Keratinocyte (primary cell): ENCODE measurements at regions not wholly inside any gene's neighbourhood (a gene's known extent, or its start where the extent isn't known, plus 50 kb on each side); places are given as distances from the start of the nearest gene placed in this dataset.

Source experiments
- DNase-seq: peaks from one replicate; pipeline ENCODE4 v3.0.0-alpha.2; 2011; ENCODE audit warnings: low read depth, missing footprints, low spot score
- FAIRE-seq: peaks from 2 replicates; lab custom pipeline; 2011; peaks lifted over from hg19 to GRCh38; lab: Jason Lieb, UNC
- H2AFZ ChIP-seq: 2 replicates; pipeline ENCODE4 v1.6.0; 2012; ENCODE audit warnings: low read length, control low read depth, inconsistent platforms; ENCODE audit not compliant: control insufficient read depth
- H3K27ac ChIP-seq: 2 replicates; pipeline ENCODE4 v1.5.1; 2011; ENCODE audit warnings: low read length; ENCODE audit not compliant: control insufficient read depth, insufficient read depth
- H3K27me3 ChIP-seq: 3 replicates; pipeline ENCODE4 v1.6.0; 2011; ENCODE audit warnings: low read length; ENCODE audit not compliant: control insufficient read depth, insufficient read depth; ENCODE audit errors: extremely low read depth
- H3K36me3 ChIP-seq, 2 experiments: 2 replicates in 1 of 2; 3 replicates in 1 of 2; pipeline ENCODE4 v1.5.1; 2011; ENCODE audit warnings: low read length in 2 of 2, mild to moderate bottlenecking in 1 of 2; ENCODE audit not compliant: control insufficient read depth in 2 of 2, insufficient read depth in 2 of 2; ENCODE audit errors: extremely low read depth in 1 of 2
- H3K4me1 ChIP-seq: 3 replicates; pipeline ENCODE4 v1.5.1; 2011; ENCODE audit warnings: low read length; ENCODE audit not compliant: control insufficient read depth, insufficient read depth; ENCODE audit errors: extremely low read depth
- H3K4me2 ChIP-seq: 3 replicates; pipeline ENCODE4 v1.6.0; 2011; ENCODE audit warnings: low read depth, low read length; ENCODE audit not compliant: control insufficient read depth, insufficient read depth; ENCODE audit errors: extremely low read depth
- H3K4me3 ChIP-seq, 3 experiments: fragments of 200-600 bp in 1 of 3; sonication (generic) in 1 of 3; 2 replicates in 2 of 3; 3 replicates in 1 of 3; pipeline ENCODE4 v1.5.1; 2011 to 2016; ENCODE audit warnings: low read length in 3 of 3, mild to moderate bottlenecking in 3 of 3, control low read depth in 2 of 3, inconsistent platforms in 1 of 3, low read depth in 1 of 3, mixed read lengths in 1 of 3, mixed run types in 1 of 3, moderate library complexity in 1 of 3; ENCODE audit not compliant: control insufficient read depth in 2 of 3, insufficient read depth in 2 of 3; ENCODE audit errors: extremely low read depth in 1 of 3
- H3K79me2 ChIP-seq: 2 replicates; pipeline ENCODE4 v1.6.0; 2012; ENCODE audit warnings: low read length; ENCODE audit not compliant: control insufficient read depth, insufficient read depth
- H3K9ac ChIP-seq: 3 replicates; pipeline ENCODE4 v1.6.0; 2011; ENCODE audit warnings: low read length; ENCODE audit not compliant: control insufficient read depth, insufficient read depth; ENCODE audit errors: extremely low read depth
- H3K9me1 ChIP-seq: 3 replicates; pipeline ENCODE4 v1.6.0; 2011; ENCODE audit warnings: low read length; ENCODE audit not compliant: control insufficient read depth, insufficient read depth; ENCODE audit errors: extremely low read depth
- H3K9me3 ChIP-seq: 2 replicates; pipeline ENCODE4 v1.5.1; 2012; ENCODE audit warnings: low read depth, low read length; ENCODE audit not compliant: control insufficient read depth
- H4K20me1 ChIP-seq: 3 replicates; pipeline ENCODE4 v1.6.0; 2011; ENCODE audit warnings: low read length; ENCODE audit not compliant: control insufficient read depth, insufficient read depth; ENCODE audit errors: extremely low read depth
- EZH2 ChIP-seq: IDR thresholded peaks from one replicate; pipeline ENCODE4 v1.6.1; 2012; ENCODE audit warnings: inconsistent platforms, mild to moderate bottlenecking, low read length, moderate library complexity
- dilution Hi-C: fragments of 300-500 bp; cut with MboI; formaldehyde crosslinking; loops from one replicate; pipeline ENCODE4 v1.7.0; 2020; ENCODE audit warnings: low sequenced_read_pairs; ENCODE audit not compliant: extremely low pct_ligation_motif_present

DNA sequence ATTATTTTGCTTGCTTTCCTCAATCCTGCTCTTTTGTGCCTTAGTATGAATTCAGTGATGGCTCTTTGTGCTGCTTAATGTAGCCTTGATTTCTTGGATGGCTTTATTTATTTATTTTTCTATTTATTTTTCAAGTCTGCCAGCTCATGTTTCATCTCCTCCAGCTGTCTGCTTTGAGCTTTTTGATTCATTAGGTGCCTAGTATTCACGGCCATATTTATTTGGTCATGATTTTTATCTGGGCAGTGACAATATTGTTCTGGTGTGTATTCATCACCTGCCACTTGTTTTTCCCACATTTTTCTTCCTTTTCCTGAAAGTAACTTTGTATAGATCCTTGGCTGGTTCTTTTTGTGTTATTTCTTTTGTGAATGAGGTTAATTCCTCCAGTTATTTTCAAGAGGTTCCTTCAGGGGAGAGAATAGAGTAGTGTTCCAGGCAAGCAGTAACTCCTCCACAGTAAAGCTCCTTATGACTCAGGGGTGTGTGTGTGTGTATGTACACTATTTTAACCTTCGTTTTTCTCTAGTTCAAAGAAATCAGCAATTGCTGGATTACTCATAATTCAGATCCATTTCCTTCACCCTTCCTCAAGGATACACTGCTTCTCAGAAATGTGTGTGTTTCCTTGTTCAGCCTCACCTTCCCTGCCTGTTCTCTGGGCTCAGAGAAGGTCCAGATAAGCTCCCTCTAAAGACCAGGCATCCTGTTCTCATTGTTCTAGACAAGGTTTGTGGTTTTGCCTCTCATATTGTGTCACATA lies 51.6 kb upstream of the PMCH start:
- Histone ChIP-seq H3K9me3 (no peaks in the 10 kb centered on the region), H3K4me2 (no peak overlapping the region), H4K20me1 (no peaks in the 10 kb centered on the region), H2AFZ (no peak overlapping the region), H3K9ac (no peak overlapping the region), H3K4me3 (no peak overlapping the region), H3K27ac (no peak overlapping the region), H3K27me3 (no peaks in the 10 kb centered on the region), H3K9me1 (no peaks in the 10 kb centered on the region), H3K79me2 (no peaks in the 10 kb centered on the region), H3K36me3 (no peaks in the 10 kb centered on the region), H3K4me1 (no peaks in the 10 kb centered on the region)
- DNase-seq: no peak
- no peak for TF ChIP-seq EZH2
- dilution Hi-C loops: no loop called here
- no peak for FAIRE-seq
